ENCODE measurements at regions not wholly inside any gene's neighbourhood (a gene's known extent, or its start where the extent isn't known, plus 50 kb on each side); places are given as distances from the start of the nearest gene placed in this dataset.

DNA sequence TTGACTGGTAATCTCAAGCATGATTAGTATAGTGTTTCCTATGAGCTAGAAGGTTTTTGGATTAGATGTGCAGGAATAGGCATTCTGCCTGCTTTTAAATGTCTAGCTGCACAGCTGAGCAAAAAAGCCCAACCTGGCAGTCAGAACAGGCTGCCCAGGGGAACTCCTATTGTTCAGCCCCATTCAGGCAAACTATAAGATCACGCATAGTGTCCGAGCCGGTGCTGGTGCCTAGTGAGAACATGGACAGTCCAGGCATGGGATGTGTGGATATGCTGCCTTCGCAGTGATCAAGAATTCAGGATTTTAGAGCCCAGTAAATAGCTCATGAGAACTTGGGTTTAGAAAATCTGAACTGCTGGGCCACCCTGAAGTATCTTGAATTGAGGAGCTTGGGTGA, 348.8 kb downstream of the UTRN start:
- WGBS, result 94% methylated on average over 4 of the region's 4 CpGs
- no peak overlapping the region for H3K4me3 ChIP-seq (ENCODE audit: low read depth in 1 of 3, low read length in 3 of 3)

GRCh38 chr6:144634371-144634770, 349.2 kb downstream of the UTRN start:
- no peak overlapping the region for H3K27ac ChIP-seq (ENCODE audit: low read depth in 1 of 2, low read length in 2 of 2)
- no peak overlapping the region for H3K9ac ChIP-seq (ENCODE audit: low read depth in 1 of 2, low read length in 2 of 2)
- no peak for DNase-seq (ENCODE audit: low spot score)
- H3K9me3 ChIP-seq (ENCODE audit: control insufficient read depth in 4 of 4, low read length in 3 of 4), result no peaks in the 10 kb centered on the region
- 98% methylated on average over 4 of the region's 4 CpGs for WGBS
- no peaks in the 10 kb centered on the region for H3K27me3 ChIP-seq (ENCODE audit: control insufficient read depth in 4 of 4, insufficient read depth in 4 of 4, low read length in 3 of 4)
- no peak overlapping the region for H3K4me3 ChIP-seq (ENCODE audit: low read depth in 1 of 3, low read length in 3 of 3)
- H3K4me1 ChIP-seq (ENCODE audit: control insufficient read depth in 4 of 4, insufficient read depth in 4 of 4, low read length in 3 of 4), result peaks cover 0 to 3% (median 1%) of the 10 kb centered on the region in 4 donors
- TF ChIP-seq JUND (IDR thresholded peaks at IDR 0.05), result no peak
- no peak for TF ChIP-seq RXRA (IDR thresholded peaks at IDR 0.05)
- no peak for TF ChIP-seq YY1 (IDR thresholded peaks at IDR 0.05)
- no peak for TF ChIP-seq TAF1 (conservative IDR thresholded peaks at IDR 0.05)
- TF ChIP-seq EGR1 (IDR thresholded peaks at IDR 0.05; ENCODE audit: low read depth in 2 of 2), result no peak
- TF ChIP-seq NR2F2 (IDR thresholded peaks at IDR 0.05), result no peak
- TF ChIP-seq, protein P1, sequence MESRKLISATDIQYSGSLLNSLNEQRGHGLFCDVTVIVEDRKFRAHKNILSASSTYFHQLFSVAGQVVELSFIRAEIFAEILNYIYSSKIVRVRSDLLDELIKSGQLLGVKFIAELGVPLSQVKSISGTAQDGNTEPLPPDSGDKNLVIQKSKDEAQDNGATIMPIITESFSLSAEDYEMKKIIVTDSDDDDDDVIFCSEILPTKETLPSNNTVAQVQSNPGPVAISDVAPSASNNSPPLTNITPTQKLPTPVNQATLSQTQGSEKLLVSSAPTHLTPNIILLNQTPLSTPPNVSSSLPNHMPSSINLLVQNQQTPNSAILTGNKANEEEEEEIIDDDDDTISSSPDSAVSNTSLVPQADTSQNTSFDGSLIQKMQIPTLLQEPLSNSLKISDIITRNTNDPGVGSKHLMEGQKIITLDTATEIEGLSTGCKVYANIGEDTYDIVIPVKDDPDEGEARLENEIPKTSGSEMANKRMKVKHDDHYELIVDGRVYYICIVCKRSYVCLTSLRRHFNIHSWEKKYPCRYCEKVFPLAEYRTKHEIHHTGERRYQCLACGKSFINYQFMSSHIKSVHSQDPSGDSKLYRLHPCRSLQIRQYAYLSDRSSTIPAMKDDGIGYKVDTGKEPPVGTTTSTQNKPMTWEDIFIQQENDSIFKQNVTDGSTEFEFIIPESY (IDR thresholded peaks at IDR 0.05), result no peak
- TF ChIP-seq, protein P2, sequence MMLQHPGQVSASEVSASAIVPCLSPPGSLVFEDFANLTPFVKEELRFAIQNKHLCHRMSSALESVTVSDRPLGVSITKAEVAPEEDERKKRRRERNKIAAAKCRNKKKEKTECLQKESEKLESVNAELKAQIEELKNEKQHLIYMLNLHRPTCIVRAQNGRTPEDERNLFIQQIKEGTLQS (IDR thresholded peaks at IDR 0.05), result no peak
- no peak for TF ChIP-seq MAX (IDR thresholded peaks at IDR 0.05)
- TF ChIP-seq HNF4G (IDR thresholded peaks at IDR 0.05), result no peak
- TF ChIP-seq FOXA2 (IDR thresholded peaks at IDR 0.05), result no peak
- TF ChIP-seq, protein P3, sequence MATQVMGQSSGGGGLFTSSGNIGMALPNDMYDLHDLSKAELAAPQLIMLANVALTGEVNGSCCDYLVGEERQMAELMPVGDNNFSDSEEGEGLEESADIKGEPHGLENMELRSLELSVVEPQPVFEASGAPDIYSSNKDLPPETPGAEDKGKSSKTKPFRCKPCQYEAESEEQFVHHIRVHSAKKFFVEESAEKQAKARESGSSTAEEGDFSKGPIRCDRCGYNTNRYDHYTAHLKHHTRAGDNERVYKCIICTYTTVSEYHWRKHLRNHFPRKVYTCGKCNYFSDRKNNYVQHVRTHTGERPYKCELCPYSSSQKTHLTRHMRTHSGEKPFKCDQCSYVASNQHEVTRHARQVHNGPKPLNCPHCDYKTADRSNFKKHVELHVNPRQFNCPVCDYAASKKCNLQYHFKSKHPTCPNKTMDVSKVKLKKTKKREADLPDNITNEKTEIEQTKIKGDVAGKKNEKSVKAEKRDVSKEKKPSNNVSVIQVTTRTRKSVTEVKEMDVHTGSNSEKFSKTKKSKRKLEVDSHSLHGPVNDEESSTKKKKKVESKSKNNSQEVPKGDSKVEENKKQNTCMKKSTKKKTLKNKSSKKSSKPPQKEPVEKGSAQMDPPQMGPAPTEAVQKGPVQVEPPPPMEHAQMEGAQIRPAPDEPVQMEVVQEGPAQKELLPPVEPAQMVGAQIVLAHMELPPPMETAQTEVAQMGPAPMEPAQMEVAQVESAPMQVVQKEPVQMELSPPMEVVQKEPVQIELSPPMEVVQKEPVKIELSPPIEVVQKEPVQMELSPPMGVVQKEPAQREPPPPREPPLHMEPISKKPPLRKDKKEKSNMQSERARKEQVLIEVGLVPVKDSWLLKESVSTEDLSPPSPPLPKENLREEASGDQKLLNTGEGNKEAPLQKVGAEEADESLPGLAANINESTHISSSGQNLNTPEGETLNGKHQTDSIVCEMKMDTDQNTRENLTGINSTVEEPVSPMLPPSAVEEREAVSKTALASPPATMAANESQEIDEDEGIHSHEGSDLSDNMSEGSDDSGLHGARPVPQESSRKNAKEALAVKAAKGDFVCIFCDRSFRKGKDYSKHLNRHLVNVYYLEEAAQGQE (IDR thresholded peaks at IDR 0.05), result no peak
- TF ChIP-seq SP1 (IDR thresholded peaks at IDR 0.05), result no peak
- TF ChIP-seq HNF4A (conservative IDR thresholded peaks at IDR 0.05), result no peak
- no peak for TF ChIP-seq RAD21 (IDR thresholded peaks at IDR 0.05)
- TF ChIP-seq, protein P4, sequence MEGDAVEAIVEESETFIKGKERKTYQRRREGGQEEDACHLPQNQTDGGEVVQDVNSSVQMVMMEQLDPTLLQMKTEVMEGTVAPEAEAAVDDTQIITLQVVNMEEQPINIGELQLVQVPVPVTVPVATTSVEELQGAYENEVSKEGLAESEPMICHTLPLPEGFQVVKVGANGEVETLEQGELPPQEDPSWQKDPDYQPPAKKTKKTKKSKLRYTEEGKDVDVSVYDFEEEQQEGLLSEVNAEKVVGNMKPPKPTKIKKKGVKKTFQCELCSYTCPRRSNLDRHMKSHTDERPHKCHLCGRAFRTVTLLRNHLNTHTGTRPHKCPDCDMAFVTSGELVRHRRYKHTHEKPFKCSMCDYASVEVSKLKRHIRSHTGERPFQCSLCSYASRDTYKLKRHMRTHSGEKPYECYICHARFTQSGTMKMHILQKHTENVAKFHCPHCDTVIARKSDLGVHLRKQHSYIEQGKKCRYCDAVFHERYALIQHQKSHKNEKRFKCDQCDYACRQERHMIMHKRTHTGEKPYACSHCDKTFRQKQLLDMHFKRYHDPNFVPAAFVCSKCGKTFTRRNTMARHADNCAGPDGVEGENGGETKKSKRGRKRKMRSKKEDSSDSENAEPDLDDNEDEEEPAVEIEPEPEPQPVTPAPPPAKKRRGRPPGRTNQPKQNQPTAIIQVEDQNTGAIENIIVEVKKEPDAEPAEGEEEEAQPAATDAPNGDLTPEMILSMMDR (IDR thresholded peaks at IDR 0.05; ENCODE audit: low read depth, low read length, missing input control), result no peak
- TF ChIP-seq FOXA1 (IDR thresholded peaks at IDR 0.05), result no peak
- no peak for TF ChIP-seq GABPA (IDR thresholded peaks at IDR 0.05 in 1 of 2, conservative IDR thresholded peaks at IDR 0.05 in 1 of 2)
- no peaks in the 10 kb centered on the region for H3K36me3 ChIP-seq (ENCODE audit: control insufficient read depth in 4 of 4, insufficient read depth in 3 of 4, low read depth in 1 of 4, low read length in 3 of 4)

More for the DNA sequence above, 348.8 kb downstream of the UTRN start:
- TF ChIP-seq NR2F2 (IDR thresholded peaks at IDR 0.05) (no peak), GABPA (IDR thresholded peaks at IDR 0.05 in 1 of 2, conservative IDR thresholded peaks at IDR 0.05 in 1 of 2) (no peak), SP1 (IDR thresholded peaks at IDR 0.05) (no peak), FOXA2 (IDR thresholded peaks at IDR 0.05) (no peak), RXRA (IDR thresholded peaks at IDR 0.05) (no peak), TAF1 (conservative IDR thresholded peaks at IDR 0.05) (no peak), EGR1 (IDR thresholded peaks at IDR 0.05; ENCODE audit: low read depth in 2 of 2) (no peak), HNF4A (conservative IDR thresholded peaks at IDR 0.05) (no peak), YY1 (IDR thresholded peaks at IDR 0.05) (no peak), FOXA1 (IDR thresholded peaks at IDR 0.05) (no peak), HNF4G (IDR thresholded peaks at IDR 0.05) (no peak)
- TF ChIP-seq, protein P3 (IDR thresholded peaks at IDR 0.05), result no peak
- Histone ChIP-seq H3K9me3 (ENCODE audit: control insufficient read depth in 4 of 4, low read length in 3 of 4) (no peaks in the 10 kb centered on the region), H3K27ac (ENCODE audit: low read depth in 1 of 2, low read length in 2 of 2) (no peak overlapping the region), H3K36me3 (ENCODE audit: control insufficient read depth in 4 of 4, insufficient read depth in 3 of 4, low read depth in 1 of 4, low read length in 3 of 4) (no peaks in the 10 kb centered on the region), H3K4me1 (ENCODE audit: control insufficient read depth in 4 of 4, insufficient read depth in 4 of 4, low read length in 3 of 4) (peaks cover 0 to 3% (median 1%) of the 10 kb centered on the region in 4 donors), H3K27me3 (ENCODE audit: control insufficient read depth in 4 of 4, insufficient read depth in 4 of 4, low read length in 3 of 4) (no peaks in the 10 kb centered on the region), H3K9ac (ENCODE audit: low read depth in 1 of 2, low read length in 2 of 2) (no peak overlapping the region)
- no peak for DNase-seq (ENCODE audit: low spot score)

Data from liver (tissue), 8 donors.